Stimulated activated CD4-positive, alpha-beta T cell treated with anti-CD3 and anti-CD28 coated beads, TNF-alpha, amount 100 ng/mL, for 48 hours (primary cell): ENCODE measurements at regions not wholly inside any gene's neighbourhood (a gene's known extent, or its start where the extent isn't known, plus 50 kb on each side); places are given as distances from the start of the nearest gene placed in this dataset.

Source experiments
- DNase-seq, 3 donors: peaks; one replicate each; pipeline ENCODE4 v3.0.0-alpha.2; 2020; ENCODE audit warnings: low read depth in 3 of 3

DNA sequence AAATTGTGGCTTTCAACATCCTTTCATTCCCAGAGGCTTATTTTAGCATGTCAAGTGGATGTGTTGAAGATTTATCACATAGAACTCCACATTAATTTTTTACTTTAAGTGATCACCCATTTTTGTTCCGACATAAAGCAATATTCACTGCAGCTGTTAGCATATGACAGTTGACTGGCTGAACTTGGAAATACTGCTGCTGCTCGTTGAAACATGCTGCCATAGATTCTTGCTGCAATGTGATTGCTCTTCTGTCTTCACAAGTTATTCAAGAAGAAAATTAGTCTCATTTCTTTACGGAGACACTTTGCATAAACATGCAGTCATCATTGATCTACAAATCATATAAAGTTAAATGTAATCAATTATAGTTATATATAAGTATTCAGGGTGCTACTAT is 248.4 kb downstream of the SAMD5 start:
- no peak for DNase-seq

DNA sequence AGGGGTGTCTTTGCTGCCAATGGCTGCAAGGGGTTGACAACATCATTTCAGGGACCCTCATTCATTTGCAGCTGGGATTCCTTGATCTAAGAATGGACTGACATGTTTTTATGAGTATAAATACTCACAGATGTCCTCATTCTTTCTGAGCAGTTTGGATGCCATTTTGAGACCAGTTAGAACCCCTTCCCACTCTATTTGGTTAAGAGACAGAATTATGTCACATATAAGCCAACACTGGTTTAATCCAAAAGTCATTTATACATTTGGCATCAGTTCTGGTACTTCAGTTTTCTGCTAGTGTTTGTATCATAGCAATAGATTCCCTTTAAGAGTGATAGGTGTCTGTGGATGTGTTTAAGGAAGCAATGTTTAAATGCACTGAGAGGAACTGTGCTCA is 248.8 kb downstream of the SAMD5 start:
- DNase-seq = no peak

DNA sequence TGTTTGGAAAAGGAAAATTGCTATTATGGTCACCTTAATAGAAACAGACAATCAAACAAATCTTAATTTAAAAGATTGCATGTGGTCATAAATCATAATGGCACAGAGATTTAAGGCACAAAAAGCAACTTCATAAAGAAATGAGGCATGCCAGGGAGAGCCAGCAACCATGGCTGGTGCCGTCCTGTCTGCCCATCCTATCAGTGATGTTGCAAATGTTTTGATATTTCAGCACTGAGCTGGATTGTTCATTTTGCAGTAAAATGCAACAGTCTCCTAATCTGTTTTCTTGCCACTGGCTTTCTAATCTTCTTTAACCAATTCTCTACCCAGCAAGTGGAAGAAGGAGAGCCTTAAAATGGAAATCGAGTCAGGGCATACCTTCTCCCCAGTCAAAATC is 249.8 kb downstream of the SAMD5 start:
- no peak for DNase-seq

DNA sequence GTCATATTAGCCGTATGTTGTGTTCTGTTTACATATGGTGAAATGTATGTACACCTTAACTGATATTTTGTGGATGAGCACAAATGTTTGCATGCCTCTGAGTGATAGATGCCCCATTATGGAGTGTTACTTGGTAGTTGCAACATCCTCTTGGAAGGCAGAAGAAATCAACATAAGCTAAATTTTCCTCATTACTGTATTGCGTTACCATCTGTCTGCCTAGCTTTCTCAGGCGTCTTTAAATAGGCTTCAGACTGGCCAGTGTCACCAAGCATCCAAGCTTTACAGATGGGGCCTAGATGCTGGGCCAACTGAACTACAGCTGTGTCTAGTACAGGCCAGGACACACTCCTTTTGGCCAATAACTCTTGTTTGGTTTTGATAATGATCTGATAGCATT is 250.6 kb downstream of the SAMD5 start:
- DNase-seq = no peak

DNA sequence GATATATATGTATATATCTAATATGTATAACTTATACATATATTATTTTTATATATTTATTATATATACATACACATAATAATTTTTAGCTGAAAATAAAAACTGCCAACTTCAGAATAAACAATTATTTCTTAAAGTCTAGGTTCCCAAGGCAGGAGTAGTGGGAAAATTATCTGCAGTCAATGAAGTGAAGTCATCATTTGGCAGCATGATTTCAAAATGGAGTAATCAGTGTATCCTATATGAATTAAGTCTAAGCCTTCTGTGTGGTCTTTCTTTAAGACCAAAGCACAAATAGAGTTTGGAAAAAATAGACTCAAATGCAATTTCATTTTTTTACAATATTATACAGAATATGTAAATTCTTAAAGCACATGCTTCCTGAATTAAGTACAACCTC is 251.0 kb downstream of the SAMD5 start:
- no peak for DNase-seq

DNA sequence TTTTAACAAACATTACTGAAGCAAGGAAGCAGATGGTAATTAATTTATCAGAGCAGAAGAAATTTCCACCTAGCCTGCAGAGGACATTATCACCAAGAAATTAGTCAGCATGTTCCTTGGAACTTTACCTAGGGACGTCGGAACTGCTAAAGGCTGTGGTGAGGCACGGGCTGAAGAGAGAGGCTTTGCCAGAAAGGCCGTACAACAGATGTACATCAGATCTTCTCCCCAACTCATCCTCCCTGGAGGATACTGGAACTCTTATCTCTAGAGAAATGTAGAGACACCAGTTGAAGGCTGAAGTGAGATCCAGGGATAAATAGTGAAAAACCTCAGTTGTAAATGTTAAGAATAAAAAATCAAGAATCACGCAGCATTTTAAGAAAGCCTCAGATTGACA is 257.1 kb downstream of the SAMD5 start:
- DNase-seq = no peak

DNA sequence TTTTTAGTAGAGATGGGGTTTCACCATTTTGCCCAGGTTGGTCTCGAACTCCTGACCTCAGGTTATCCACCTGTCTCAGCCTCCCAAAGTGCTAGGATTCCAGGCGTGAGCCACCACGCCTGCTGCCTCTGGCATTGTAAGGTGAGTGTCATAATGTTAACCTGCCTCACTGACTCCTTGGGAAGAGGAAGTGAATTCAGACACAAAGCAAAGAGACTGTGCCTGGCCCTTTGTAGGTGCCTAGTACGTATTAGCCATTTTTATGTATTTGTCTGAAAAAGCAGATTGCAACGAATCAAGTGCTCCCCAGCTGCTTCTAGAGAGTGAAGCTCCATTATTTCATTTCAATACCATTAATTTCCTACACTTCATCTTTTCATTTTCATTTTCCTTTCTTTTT is 260.5 kb downstream of the SAMD5 start:
- DNase-seq = no peak

DNA sequence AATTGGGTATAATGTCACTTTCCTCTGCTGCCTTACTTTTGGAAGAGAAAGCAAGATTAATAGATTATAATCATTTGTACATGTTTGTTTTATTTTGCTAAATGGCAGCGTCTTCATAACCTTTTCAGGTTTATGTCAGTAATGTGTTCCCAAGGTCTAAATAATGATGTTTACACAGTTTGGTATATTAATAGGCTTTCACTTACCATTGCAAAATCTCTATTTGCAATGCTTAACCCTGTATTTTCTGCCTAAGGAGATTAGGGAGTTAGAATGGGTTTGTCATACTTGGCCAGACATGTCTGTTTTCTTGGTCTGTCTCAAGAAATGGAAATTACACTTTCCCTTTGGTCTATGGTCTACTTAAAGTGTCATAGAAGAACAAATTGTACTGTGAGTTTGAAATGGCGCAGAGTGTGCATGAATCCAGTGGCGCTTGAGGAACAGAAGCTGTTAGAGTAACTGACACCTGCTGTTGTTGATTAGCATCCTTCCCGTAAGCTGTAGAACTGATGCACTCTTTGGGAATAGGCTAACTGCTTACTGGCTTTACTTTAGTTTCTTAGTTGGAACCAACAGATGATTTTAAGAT is 261.1 kb downstream of the SAMD5 start:
- no peak for DNase-seq

DNA sequence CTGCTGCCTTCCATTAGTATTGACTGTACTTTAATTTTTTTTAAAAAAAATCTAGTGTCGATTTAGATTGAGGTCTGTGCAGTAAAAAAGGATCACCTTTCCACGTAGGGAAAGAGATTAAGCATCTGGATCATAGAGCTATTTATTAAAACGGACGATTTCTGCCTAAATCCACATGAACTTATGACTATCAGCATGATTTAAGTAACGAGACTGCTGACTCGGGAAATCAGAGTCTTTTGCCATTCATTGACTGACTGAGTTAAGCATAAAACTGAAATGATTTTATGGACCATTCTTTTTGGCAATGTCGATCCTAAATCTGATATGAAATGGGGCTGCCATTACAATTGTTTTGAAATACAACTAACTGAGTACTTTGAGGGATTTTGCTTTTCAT is 261.7 kb downstream of the SAMD5 start:
- no peak for DNase-seq

DNA sequence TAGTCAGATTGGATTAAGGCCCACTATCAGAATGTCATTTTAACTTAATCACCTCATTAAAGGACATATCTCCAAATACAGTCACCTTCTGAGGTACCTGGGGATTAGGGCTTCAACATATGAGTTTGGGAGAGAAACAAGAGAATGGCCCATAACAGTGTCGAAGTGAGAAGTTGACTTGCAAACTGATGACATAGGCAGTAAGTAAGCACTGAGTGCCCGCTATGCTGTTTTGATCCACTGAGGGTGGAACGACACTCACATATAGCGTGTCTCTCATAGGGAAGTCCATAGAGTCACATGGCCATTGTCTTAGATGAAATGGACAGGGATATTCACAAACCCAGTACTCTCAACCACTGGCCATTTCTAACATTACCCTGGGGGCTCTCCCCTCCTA is 264.2 kb downstream of the SAMD5 start:
- DNase-seq = no peak

DNA sequence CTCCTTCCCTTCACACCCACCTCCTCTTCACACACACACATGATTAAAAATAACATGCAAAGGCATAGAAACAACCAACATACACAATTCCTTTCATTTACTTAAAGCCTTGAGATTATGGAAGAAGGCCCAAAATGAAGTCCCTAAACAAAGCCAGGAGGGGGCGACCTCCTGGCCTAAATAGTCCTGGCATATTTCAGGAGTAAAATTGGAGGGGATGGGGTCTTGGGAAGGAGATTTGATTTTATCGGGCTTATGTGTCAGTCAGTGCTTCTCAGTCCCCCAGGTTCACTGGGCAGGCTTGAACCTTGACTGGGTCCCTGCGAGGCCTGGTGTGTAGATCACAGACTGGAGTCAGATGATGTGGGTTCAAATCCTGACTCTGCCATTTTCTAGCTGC is 266.4 kb downstream of the SAMD5 start:
- no peak for DNase-seq

DNA sequence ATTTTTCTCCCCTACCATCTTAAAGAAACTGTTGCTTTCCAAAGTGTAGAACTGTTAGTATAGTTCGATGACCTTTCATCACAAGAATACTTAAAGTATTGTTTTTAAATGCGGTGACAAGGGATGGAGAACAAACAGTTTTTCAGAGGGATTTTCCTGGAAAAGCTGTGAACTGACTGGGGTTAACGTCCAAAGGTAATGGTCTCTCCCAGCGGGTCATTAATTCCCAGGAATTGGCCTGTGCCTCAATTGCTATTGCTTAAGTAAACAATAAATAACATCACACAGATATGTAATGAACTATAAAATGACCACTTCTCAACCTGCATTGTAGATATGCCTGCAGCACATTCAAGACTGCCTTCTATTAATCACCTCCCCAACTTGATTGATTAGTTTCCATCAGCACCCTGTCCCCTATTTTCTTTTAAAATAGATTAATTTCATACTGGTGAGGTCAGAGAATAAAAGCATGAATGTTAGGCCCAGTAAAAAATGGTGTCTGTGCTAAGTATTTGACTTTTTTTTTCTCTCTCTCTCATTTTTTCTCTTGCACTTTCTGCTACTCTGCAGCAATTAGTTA is 268.2 kb downstream of the SAMD5 start:
- DNase-seq = no peak

DNA sequence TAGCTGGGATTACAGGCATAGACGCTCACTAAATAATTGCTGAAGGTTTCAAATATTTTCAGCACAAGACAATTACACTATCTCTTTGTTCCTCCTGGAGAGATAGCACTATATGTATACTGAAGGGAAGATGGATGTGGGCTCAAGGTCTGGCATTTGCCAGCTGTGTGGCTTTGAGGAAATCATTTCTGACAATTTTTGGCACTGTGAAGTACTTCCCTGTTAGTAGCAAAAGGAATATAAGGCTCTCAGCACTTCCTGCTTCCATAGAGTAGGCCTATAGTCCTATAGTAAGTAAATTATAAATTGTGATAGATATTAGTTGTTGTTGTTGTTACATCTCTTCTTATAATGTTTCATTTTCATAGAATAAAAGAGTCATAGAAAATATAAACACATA is 271.1 kb downstream of the SAMD5 start:
- no peak for DNase-seq

DNA sequence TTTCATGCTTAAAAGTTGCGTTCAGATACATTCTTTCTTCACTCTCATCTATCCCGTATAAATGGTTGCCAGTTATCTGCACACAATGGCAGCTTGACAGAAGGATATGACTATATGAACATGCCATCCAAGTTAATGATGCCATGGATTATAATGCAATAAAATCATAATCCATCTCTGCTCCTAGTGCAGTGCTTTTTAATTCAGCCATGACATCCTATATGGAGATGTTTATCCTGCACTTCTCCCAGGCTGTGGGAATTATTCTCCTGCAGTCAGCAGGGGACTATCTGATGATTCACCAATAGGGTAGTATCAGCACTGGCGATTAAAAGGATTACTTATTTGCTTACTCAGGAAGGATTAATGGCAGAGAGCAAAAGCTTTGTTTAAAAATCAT is 273.8 kb downstream of the SAMD5 start:
- no peak for DNase-seq

DNA sequence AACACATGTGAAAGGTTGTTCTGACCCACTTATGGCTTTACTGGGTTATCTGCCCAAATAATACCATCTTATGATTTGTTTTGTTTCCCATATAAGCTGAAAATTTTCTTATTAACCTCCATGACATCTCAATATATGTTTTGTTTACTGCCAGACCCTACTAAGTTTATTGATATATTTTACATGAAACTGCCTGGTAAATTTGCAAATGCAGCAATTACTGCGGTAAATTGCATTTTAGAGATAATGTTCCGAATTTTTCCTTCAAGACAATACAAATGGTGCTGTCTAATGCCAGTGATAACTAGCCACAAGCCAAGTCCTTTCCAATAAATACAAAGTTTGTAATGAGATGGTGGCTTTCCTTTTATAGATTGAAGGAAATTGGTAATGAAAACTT is 275.9 kb downstream of the SAMD5 start:
- DNase-seq = no peak

DNA sequence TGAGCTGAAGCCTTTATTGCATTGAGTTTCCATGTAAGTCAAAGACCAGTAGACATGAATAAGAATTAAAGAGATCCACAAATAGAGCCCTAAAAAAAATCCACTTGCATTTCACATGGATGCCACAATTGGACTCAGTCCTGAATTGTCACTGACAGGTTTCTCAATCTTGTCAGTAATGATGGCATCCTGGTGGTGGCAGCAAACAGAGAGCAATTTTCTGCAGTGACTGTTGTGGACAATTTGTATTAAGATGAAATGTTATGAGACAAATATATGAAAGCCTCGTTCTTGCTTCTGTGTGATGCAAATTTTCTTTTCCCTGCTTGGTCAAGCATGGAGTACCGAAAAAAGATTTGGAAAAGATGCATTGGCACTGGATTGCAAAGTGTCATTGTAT is 278.9 kb downstream of the SAMD5 start:
- DNase-seq = no peak

DNA sequence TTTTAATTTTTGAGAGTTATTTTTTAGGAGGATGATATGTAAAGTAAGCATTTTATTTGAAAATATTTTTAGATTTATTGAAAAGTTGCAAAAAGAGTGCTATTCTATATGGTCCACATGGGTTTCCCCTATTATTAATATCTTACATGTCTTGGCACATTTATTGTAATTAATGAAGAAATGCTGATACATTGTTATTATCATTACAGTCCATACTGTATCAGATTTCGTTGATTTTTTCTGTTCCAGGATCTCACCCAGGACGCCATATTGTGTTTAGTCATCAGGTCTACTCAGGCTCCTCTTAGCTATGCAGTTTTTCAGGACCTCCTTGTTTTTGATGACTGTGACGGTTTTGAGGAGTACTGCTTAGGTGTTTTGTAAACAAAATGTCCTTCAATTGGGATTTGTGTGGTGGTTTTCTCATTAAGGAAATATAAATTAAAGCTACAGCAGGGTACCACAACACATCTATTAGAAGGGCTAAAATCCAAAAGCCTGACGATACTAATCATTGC is 281.0 kb downstream of the SAMD5 start:
- DNase-seq = no peak

DNA sequence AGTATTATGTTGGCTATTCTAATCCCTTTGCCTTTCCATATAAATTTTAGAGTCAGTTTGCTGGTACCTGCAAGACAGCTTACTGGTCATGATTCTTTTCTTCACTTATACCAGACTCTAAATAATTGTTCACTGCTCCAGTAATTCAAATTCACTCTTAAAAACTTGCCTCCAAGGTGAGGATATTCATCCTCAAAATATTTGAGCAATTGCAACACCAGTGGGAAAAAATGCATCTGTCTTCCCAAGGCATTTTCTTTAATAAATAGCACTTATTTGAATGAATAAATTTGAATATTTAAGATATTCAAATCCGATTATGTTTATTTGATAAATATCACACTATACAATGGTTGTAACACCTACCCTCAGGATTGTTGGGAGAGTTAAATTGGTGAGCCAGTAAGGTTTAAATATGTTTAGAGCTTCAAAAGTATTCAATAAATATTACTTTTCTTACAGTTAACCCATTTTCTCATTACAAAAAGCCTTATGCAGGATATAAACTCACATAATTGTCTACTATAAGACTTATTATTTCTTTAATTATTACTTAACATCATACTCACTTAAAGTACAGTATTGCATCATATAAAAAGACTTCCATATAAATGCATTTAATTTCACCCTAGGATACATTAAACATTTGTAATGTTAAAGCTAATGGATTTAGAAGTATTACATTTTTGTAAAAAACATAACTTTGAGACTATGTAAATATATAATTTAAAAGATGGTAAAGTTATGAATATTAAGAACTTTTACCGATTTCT is 285.6 kb downstream of the SAMD5 start:
- no peak for DNase-seq

DNA sequence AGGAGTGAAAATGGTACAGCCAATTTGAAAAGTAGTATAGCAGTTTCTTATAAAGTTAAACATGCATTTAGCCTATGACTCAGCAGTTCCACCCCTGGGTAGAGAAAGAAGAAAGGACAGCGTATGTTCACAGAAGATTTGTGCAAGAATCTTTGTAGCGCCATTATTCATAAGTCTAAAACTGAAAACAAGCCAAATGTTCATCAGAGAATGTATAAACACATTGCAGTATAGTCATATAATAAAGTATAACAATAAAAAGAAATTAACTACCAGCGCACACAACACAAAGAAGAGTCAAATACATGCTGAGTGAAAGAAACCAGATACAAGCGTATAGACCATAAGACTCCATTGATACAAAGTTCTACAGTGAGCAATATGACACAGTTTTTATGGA is 294.0 kb downstream of the SAMD5 start:
- no peak for DNase-seq

DNA sequence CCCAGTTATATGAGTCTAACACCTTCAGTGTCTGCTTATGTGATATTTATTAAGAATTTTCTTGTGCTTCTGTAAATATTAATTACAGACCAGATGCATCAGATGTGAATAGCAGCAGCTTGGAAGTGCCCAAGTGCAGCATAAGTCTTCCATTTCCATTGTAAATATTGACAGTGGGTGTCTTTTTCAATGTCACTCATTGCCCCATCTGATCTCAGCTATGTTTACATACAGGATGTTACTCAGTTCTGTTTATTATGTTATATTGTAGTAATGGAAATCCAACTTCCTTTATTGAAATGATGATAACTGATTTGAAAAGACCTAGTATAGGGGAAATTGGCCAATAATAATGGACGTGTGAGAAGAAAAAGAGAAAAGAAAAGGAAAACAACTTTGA is 296.7 kb downstream of the SAMD5 start:
- no peak for DNase-seq

DNA sequence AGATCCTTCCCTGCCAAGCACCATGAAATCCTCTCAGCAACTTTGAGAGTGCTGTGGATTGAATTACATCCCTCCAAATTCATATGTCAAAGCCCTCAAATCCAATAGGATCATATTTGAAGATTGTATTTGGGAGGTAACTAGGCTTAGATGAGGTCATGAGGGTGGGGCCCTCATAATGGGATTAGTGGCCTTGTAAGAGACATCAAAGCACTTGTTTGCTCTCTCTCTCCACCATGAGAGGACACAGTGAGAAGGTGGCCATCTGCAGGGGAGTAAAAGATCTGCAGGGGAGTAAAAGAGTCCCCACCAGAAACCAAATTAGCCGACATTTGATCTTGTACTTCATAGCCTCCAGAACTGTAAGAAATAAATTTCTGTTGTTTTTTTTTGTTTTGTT is 298.2 kb downstream of the SAMD5 start:
- no peak for DNase-seq

DNA sequence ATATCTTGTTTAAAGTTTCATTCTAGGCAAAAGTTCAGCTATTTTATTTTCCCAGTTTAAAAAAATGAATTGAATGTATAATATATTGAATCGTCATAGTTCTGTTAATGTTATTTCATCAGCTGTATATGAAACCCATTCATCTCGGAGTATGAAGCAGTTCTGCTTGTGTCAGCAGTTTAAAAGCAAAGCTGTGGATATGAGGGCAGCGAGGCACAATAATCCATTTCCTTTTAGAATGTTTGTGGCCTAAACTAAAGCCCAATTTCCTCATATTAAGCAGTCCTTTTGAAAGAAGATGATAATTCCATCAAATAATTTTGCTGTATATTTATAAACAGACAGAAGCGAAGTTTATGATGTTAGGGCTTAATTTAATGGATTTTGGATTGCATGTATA is 300.1 kb downstream of the SAMD5 start:
- DNase-seq = no peak

DNA sequence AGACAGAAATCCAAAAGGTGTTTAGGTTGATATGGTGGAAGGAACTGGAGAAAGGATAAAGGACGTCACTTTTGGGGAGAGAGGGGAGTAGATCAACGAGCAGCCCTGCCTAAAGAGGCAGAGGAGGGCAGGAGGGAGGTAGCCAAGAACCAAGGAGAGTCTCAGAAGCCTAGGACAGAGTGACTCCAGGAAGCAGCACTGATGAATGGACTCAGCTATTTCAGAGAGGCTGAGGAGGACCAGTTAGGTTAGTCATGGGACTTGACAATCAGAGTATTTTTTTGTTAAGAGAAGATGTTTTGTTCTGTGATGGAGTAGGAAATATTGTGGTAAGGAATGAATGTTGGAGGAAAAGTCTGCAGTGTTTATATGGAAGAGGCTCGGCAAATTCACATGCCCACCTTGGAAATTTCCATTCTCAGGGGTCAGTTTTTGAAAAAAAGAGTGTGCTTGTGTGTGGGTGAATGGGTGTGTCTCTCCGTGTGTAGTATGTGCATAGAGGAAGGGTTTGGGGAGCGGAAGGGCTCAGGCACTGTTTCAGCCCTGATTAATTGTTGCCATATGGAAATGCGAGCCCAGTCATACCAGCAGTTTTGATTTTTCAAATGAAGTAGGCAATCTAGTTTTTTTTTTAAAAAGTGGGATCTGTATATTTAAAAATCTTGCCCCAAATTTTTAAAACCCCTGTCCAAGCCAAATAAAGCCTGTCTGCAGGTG is 303.6 kb downstream of the SAMD5 start:
- no peak for DNase-seq
